ENCODE measurements at regions not wholly inside any gene's neighbourhood (a gene's known extent, or its start where the extent isn't known, plus 50 kb on each side); places are given as distances from the start of the nearest gene placed in this dataset.

GRCh38 chr7:123400196-123400595 lies 134.2 kb downstream of the IQUB start:
- TF ChIP-seq ELK1 (IDR thresholded peaks at IDR 0.05; ENCODE audit: low read depth, low read length) (no peak), ETV6 (conservative IDR thresholded peaks at IDR 0.05 in 1 of 2, IDR thresholded peaks at IDR 0.05 in 1 of 2; ENCODE audit: borderline replicate concordance in 1 of 2, low read depth in 1 of 2) (no peak), FOXK2 (IDR thresholded peaks at IDR 0.05) (no peak), CTCF (IDR thresholded peaks at IDR 0.05 in 2 of 3, conservative IDR thresholded peaks at IDR 0.05 in 1 of 3; ENCODE audit: control insufficient read depth in 2 of 3, extremely low read depth in 1 of 3, insufficient read depth in 1 of 3, low read depth in 3 of 3, low read length in 3 of 3) (no peak), SMARCA5 (IDR thresholded peaks at IDR 0.05) (no peak), ZZZ3 (IDR thresholded peaks at IDR 0.05; ENCODE audit: control insufficient read depth, insufficient read length, low read depth) (no peak), CREM (IDR thresholded peaks at IDR 0.05; ENCODE audit: low read depth) (no peak), ZNF687 (IDR thresholded peaks at IDR 0.05) (no peak), KDM1A (IDR thresholded peaks at IDR 0.05; ENCODE audit: borderline replicate concordance) (no peak)
